ENCODE measurements at regions not wholly inside any gene's neighbourhood (a gene's known extent, or its start where the extent isn't known, plus 50 kb on each side); places are given as distances from the start of the nearest gene placed in this dataset.
A peak's percentile ranks its signal among the peaks of the same experiment; 100 is the strongest.
"Not testable (repeated sequence)": the region's sequence is repeated elsewhere in the genome, so short reads cannot be mapped to it uniquely, and the experiment has no call there.

DNA sequence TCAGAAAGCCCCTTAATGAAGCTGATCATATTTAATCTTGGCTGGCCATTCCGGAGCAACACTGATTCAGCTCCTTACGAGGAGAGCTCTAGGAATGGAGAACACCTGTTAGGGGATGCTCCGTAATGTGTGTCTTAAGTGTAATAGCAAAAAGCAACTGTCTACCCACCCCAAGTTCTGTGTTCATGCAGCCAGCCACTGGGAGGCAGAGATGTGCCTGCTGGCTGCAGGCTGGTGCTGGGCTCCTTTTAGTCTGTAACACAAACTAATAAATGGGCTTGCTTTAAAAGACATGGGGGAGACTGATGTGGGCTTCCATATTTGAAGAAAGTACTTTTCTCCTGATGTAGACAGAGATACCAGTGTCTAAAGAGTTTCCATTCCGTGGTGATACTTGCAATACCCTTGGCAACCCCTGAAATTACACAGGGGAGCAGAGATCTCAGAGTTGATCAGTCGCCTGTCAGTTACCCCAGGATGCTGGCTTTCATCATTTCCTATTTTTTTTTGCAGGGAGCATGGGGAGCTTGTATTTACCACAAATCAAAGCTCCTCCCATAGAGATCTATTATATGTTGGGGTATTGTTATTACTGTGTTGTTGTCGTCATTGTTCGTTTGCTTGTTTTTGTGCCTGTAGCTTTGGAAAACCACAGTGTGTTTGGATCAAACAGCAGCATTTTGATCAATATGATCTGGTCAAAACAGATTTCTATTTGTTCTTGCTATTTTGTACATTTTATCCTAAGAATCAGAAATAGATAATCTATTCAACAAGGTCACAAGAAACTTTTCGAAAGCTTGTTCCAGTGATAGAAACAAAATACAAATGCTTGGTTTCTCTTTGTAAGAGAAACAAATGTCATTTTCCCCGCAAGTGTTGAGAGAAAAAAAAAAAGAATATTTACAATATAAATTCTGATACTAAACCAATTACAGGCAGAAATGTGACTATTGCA lies 65.8 kb downstream of the MTX3 start:
- DNase-seq: no peak

- DNase-seq: no peak
Measured at GRCh38 chr5:79923431-79923830, 67.6 kb downstream of the MTX3 start.

DNA sequence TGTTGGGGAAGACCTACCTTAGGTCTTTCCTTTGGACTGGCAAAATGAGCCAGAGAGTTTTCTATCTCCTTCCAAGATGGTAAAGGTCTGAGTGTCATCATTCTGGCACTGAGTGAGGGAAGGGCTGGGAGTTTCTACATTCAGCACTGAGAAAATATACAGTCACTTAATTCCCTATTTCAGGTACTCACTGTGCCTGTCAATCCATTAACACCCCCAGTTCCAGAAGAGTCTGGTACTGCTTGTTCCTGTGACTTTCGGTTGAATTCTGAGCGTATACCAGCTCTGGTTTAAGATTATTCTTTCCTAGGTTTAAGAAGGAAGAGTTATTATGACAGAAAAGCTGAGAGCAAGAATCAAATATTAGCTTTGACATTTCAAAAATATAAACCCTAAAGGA lies 68.4 kb downstream of the MTX3 start:
- DNase-seq: no peak

DNA sequence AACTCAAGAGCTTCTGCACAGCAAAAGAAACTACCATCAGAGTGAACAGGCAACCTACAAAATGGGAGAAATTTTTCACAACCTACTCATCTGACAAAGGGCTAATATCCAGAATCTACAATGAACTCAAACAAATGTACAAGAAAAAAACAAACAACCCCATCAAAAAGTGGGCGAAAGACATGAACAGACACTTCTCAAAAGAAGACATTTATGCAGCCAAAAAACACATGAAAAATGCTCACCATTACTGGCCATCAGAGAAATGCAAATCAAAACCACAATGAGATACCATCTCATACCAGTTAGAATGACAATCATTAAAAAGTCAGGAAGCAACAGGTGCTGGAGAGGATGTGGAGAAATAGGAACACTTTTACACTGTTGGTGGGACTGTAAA lies 83.6 kb downstream of the MTX3 start:
- DNase-seq: not testable (repeated sequence)

- DNase-seq: not testable (repeated sequence)
Measured at GRCh38 chr5:79902571-79902970, 88.5 kb downstream of the MTX3 start.

- DNase-seq: no peak
Measured at GRCh38 chr5:79901631-79902030, 89.4 kb downstream of the MTX3 start.

DNA sequence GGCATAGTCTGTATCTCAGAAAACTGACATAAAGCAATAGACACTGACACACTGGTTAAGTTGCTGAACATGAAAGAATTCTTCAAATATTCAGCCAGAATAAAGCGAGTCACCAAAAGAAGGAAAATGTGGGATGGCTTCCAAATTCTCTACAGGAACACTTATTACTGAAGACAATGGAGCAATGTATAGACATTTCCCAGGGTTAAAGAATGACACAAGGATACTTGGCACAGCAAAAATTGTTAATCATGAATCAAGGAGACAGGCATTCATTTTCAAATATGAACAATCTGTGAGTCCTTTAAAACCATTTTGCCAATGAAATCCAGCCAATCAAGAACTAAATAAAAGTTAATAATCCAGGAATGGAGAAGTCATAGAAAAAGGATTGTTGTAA lies 92.5 kb downstream of the MTX3 start:
- DNase-seq: no peak

GRCh38 chr5:79893976-79894375 lies 97.1 kb downstream of the MTX3 start:
- DNase-seq: no peak

DNA sequence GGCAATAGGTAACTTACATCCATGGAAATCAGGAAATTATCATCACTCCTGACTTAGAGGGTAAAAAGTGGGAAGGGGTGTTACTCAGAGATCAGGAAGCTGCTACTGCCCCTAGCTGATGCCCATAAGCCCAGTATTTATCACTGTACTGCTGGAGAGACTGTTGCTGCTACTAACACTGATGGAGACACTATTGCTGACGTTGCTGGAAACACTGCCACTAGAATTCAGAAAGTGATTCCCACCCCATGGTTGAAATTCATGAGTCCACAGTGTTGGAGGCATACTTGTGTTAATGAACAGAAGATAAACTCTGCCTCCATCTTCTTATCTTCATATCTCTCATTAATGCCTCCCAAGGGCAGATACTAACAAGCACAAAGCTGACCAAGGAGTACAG lies 97.6 kb downstream of the MTX3 start:
- no peak for DNase-seq

GRCh38 chr5:79890930-79891249 lies 100.2 kb downstream of the MTX3 start:
- no peak for DNase-seq

DNA sequence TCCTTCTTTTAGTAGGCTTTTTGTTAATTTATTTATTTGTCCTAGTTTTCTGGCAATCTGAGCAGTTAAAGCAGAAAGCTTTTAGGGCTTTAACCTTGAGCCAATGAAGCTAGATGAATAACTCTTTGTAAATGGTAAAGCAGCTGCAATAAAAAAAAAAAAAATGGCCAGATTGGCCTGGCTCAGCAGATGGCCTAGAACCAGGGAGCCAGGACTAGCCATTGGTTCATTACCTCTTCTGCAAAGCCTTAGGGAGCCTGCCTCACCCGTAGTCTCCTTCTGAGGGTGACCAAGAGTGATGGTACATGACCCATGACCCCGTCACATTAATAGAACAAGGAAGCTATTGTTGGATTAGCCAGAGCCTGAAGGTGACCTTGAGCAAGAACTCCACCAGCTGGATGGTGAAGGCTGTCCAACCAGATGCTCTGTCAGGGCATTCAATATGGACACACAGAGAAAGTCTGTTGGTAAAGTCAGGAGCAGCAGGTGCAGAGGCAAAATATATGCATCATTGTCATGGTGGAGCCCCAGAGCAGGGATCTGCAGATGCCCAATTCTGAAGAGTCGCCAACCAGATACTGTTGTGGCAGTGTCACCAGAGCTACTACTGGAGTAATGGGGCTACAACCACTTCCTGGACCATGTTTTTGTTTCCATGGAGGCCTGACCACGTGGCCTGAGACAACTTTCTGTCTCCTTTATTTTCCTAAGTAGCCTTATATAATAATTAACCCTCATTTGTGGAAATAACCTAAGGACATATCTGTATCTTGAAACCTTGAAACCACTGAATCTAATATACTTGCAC lies 100.7 kb downstream of the MTX3 start:
- no peak for DNase-seq

GRCh38 chr5:79888643-79889042 lies 102.4 kb downstream of the MTX3 start:
- no peak for DNase-seq

- no peak for DNase-seq
Measured at GRCh38 chr5:79886925-79887655, 104.0 kb downstream of the MTX3 start.

- no peak for DNase-seq
Measured at GRCh38 chr5:79886456-79886855, 104.6 kb downstream of the MTX3 start.

- not testable (repeated sequence) for DNase-seq
Measured at GRCh38 chr5:79879880-79880279, 111.2 kb downstream of the MTX3 start.

- DNase-seq: peak; percentile 24
Measured at GRCh38 chr5:79878721-79879336, 112.2 kb downstream of the MTX3 start.

DNA sequence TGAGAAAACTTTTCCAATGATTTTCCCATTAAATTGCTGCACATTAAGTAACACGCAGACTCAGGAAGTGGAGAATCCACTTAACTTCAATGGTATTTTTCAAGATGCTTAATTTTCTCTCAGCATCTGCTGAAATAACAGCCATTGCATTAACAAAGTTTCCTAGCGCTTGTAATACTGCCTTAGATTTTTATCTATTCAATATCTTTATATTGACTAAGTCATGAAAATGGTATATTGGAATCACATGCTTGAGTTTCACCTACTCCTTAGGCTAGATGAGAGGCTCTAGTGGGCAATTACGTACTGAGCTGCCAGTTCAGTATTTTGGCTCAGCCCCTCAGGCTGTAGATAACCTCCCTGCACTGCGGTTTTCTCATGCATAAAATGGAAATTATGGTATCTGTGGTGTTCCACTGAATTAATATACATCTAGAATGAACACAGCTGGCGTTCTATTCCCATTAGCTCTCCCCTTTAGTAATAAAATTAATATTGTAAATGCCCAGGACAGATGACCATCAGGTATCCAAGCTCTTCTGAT lies 112.9 kb downstream of the MTX3 start:
- DNase-seq: no peak

DNA sequence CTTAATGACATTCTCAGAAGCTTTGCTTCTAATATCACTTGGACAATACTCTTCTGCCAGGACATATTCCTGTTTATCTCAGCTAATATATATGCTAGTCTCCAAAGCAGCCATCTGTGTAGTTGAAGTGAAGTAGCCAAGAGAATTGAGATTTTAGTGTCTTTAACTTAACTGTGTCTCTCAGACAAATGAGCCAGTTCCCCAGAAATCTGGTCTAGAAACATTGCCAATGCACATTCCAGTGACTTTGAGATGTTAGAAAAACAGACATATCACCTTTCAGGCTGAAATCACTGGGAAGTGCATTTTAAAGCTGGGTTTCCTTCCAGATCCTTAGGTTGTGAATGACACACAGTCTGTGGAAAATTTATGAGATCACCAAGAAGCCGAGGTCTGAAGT lies 114.6 kb downstream of the MTX3 start:
- no peak for DNase-seq

- DNase-seq: no peak
Measured at GRCh38 chr5:79875230-79875629, 115.8 kb downstream of the MTX3 start.

GRCh38 chr5:79873187-79873586 lies 117.9 kb downstream of the MTX3 start:
- no peak for DNase-seq

GRCh38 chr5:79872291-79872690 lies 118.8 kb downstream of the MTX3 start:
- DNase-seq: no peak

GRCh38 chr5:79871364-79872120 lies 119.5 kb downstream of the MTX3 start:
- no peak for DNase-seq
